GM18907 (cell line): ENCODE measurements at regions not wholly inside any gene's neighbourhood (a gene's known extent, or its start where the extent isn't known, plus 50 kb on each side); places are given as distances from the start of the nearest gene placed in this dataset.
"Not testable (repeated sequence)": the region's sequence is repeated elsewhere in the genome, so short reads cannot be mapped to it uniquely, and the experiment has no call there.

Experiments
- ATAC-seq: cut with Tn5 transposase; IDR thresholded peaks from one replicate; pipeline ENCODE4 v1.9.1; 2021; ENCODE audit warnings: mild to moderate bottlenecking, moderate library complexity; ENCODE audit not compliant: unreplicated experiment

DNA sequence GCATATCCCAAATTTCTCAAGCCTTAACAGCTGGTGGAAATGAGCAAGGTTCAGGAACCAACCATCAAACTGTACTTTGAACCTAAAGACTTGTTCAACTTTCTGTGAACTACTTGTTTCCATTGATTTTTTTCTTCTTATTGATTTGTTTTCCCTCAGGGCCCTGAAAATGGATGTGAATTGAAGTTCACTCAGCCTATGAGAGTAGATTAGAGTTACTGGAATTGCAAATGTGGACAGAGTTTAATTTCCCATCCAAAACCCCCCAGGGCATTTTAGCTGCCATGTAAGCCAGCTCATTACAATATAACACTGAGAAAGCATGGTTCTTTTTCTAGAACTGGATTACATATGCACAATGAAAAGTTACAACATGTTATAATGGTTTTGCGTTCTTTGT, 1105.7 kb downstream of the REEP3 start:
- no peak for ATAC-seq

DNA sequence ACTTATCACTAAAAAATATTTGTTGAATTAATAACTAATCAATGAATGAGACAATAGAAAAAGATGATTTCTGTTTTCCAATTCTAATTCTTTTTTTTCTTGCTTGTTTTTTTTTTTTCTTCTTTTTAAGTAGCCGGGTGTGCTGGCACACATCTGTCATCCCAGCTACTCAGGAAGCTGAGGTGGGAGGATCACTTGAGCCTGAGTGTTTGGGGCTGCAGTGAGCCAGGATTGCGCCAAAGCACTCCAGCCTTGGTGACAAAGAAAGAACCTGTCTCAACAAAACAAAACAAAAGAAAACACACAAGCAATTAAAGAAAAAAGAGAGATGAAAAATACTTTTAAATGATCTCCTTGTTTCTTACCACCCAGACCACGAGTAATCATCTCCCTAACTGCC, 1109.3 kb downstream of the REEP3 start:
- ATAC-seq, result no peak

DNA sequence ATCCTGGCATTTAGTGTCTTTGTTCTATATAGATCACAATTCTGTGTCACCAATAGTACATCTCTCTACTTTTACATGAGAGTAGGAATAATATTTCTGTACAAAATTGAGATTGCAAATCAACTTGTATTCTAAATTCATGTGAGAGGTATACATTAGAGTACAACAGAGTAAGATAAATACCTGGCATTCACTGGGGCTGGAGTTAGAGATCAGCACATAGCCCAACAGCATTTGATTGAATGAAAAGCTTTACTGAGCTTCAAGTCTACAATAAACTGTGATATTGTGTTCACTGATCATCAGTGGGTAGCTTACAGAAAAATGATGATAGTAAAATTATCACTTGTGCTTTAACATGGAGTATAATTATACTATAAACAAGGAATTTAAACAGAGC, 1114.7 kb downstream of the REEP3 start:
- no peak for ATAC-seq

DNA sequence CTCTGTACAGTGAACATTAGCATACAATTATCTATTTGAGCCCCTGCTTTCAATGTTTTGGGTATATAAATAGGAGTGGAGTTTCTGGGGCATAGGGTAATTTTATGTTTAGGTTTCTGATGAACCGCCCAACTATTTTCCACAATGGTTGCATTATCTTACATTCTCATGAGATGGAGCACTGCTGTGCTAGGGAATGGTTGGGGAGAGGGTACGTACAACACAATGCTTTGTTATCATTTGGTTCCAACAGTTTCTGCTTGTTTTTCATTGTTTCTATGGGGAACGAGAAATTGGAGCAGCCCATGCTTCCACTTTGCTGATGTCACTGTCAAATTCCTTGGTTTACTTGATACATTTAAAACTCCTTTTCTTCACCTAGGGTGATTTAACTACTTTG, 1115.3 kb downstream of the REEP3 start:
- ATAC-seq, result no peak

DNA sequence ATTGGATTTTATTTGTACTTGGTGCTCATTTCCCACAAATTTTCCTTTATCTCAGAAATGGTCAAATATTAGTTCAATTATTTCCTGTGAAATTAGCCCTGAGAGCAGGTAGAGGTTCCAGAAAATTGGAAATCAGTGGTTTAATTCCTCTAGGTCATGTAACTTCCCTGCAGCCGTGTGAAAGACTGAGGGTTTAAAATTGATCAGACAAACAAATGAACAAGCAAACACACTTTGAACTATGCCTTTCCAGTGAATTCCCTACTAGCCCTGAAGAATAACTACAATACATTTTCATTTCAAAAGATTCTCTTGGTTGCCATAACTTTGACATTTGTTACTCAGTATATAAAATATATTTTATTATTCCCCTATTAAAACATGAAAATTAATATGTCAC, 1116.7 kb downstream of the REEP3 start:
- ATAC-seq, result no peak

DNA sequence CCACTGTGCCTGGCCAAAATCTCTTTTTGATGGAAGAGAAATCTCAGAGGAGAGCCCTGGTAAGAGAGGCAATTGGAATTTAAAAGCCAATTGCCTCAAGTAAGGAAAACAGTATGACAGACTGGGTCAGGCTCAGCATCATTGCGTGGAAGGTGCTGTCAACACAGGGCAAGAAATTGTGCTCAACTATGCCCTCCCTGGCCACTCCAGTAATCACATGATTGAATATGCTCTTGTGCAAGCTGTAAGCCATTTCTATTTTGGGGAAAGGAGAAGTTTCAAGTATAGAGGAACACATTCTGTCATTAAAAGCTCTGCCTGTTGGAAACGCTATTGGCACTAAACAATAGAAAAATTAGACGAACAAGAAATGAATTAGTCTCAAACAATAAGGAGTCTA, 1127.7 kb downstream of the REEP3 start:
- no peak for ATAC-seq

DNA sequence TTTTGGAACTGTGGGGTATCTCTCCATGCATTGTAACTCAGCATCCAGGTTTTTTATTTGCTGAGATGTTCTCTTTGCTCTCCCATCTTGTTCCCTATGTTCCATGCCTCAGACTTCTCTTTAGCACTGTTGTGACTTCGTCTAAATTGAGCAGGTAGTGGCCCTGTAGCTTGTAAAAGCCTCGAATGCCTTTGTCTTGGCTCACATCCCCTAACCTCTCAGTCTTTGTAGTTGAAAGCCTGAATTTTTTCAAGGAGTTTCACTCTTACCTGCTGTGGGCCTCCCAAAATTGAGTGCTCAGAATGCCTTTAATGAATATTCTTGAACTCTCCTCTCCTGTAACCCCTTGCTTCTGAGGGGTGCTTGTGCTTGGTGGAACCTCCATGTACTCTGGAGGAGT, 1137.3 kb downstream of the REEP3 start:
- ATAC-seq, result no peak

DNA sequence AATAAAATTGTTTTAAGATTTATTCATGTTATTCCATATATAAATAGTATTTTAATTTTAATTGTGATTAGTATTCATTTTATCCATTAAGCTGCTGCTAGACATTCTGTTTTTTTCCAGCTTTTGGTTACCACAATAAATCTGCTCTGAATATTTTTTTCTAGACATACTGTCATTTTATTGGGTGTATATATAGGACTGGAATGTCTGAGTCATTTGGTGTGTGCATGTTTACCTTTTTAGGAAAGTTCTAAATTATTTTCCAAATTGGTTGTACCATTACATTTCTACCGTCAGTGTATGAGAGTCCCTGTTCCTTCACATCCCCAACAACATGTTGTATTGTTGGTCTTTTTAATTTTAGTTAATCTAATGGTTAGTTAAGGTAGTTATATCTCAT, 1138.1 kb downstream of the REEP3 start:
- ATAC-seq, result no peak

DNA sequence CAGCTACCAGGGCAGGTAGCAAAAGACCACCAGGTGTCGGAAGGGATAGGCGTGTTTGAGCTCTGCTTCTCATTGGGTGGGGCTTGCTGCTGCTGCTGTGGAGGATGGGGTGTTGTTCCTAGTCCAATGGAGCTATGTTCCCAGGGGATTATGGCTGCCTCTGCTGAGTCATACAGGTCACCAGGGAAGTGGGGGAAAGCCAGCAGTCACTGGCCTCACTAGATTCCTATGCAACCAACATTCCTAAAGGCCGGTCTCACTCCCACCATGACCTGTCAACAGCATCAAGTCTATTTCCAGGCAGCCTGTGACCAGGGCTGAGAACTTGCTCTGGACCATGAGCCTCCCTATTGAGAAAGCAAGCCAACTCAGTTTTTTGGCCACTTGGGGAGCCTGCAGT, 1160.8 kb downstream of the REEP3 start:
- no peak for ATAC-seq

DNA sequence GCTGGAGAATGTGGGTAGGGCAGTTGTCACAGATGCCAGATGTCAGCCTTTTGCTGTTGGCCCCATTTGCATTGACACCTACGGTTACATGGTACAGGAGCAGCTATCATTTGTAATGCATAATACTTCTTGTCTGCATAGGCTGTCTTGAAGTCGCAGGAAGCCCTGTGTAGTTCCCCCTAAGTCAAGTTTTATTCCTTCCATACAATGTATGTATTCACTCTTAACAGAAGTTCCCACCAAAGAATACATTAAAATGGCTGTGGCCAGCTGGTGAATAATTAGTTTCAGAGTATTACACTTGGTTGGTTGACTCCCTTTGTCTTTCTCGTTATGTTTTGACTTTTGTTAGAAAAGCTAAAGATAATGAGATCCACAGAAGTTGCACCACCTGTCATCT, 1169.0 kb downstream of the REEP3 start:
- no peak for ATAC-seq

DNA sequence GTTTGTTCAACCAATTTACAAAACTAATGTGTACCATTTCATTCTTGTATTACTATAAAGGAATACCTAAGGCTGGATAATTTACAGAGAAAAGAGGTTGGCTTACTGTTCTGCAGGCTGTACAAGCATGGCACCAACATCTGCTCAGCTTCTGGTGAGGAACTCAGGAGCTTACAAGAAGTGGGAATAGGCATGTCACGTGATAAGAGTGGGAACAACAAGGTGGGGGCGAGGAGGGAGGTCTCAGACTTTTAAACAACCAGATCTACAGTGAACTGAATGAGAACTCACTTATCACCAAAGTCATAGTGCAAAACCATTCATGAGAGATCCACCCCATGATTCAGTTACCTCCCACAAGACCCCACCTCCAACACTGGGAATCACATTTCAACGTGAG, 1178.0 kb downstream of the REEP3 start:
- ATAC-seq, result no peak

DNA sequence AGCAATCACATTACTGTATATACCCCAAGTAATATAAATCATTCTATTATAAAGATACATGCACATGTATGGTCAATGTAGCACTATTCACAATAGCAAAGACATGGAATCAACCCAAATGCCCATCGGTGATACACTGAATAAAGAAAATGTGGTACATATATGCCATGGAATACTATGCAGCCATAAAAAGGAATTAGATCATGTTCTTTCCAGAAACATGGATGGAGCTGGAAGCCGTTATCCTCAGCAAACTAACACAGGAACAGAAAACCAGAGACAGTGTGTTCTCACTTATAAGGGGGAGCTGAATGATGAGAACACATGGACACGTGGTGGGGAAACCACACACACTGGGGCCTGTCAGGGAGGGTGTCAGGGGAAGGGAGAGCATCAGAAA, 1180.9 kb downstream of the REEP3 start:
- not testable (repeated sequence) for ATAC-seq

DNA sequence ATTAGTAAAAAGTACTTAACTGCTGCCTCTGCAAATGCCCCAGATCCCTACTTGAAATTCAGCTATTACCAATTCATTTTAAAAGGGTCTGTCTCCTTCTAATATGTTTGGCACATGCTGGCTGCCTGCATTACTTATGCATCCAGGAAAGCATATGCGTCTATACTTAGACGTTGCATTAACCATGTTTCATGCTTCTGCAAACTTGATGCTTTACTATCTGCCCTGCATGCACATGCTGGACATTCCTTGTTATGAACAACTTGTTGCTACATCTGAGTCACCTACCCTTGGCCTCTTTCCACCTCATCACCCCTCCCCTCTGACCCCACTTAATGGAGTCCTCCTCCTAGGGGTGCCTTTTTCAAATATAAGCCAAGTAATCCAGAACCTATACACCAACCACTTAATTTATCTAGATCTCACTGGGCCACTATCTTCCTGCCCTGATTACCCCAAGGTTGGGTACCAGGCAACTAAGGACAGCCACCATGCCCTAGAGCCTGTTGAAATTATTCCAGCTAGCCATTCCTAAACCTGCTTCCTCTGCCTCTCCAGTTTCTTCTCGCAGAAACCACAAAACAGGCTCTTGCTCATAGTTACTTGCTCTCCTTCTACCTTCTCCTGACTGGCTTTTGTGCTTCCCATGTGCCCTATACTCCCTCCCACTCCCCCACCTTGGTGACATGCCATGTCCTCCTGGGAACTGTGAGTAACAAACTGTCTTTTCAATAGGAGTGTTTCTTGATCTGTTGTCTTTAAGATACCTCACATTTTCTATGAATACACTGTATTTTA, 1187.9 kb downstream of the REEP3 start:
- no peak for ATAC-seq

DNA sequence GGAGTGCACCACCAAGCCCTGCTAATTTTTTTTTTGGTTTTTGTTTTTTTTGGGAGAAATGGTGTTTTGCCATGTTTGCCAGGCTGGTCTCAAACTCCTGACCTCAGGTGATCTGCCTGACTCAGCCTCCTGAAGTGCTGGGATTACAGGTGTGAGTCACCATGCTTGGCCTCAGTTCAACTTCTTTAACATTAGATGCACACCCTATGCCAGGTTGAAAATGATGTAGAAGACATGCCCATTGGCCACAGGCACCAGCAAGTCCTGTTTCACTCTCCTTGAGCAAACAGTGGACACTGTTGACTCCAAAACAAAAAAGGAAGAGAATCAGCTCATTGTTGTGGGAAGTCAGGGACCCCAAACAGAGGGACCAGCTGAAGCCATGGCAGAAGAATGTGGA, 1205.3 kb downstream of the REEP3 start:
- ATAC-seq, result no peak

DNA sequence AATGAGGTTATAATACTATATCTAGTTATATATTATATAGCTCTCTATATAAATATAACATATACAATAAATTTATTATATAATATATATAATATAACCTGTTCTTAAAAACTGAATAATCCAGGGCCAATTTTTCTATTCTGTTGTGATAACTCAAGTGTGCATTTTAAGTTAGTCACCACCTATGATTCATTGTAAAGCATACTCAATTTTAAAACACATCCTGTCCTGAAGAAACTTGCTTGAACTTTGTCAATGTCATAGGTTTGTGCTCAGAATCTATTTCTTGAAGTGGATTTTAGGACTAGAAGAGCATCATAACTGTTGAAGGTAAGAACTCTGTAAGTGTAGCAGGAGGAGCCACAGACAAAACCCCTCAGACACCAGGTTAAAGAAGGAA, 1209.8 kb downstream of the REEP3 start:
- ATAC-seq, result no peak

DNA sequence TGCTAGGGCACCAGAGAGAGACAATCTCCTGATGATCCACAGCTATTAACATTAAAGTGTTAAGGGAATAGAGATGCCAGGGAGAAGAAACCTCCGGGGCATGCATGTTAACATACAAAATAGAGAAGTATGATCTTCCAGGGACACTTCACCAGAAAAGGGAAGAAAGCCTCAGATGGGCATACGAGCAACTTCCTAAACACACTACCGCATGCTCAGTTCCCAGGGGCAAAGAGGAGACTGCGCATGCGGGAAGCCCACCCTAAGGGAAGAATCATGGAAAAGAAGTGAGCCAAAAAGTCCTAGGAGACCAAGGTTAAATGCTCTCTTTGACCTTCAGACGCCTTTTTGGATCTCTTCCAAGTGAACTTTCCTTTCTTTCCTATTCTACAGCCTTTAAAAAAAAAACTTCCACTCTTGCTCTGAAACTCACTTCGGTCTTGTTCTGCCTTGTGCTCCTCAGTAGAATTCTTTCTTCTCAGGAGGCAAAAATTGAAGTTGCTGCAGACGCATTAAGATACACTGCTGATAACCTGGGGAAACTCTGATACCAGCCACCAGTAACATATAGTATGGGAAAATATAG, 1211.3 kb downstream of the REEP3 start:
- peak; percentile 13 for ATAC-seq

DNA sequence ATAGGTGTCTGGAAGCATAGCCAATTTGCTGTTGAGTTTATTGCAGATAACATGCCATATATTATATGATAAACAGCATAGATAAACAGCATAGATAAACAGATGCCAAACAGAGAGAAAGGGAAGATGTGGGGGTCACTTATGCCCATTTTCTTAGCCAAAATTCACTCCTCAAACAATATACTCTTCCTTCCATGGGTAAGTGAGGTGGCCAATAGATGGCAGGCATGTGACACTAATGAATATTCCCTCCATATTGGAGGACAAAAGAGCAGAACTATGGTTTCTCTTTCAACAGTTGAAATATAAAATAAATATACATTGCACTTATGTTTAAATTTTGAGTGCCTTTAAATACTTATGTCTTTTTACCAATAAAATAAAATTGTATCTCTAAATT, 1212.8 kb downstream of the REEP3 start:
- no peak for ATAC-seq

DNA sequence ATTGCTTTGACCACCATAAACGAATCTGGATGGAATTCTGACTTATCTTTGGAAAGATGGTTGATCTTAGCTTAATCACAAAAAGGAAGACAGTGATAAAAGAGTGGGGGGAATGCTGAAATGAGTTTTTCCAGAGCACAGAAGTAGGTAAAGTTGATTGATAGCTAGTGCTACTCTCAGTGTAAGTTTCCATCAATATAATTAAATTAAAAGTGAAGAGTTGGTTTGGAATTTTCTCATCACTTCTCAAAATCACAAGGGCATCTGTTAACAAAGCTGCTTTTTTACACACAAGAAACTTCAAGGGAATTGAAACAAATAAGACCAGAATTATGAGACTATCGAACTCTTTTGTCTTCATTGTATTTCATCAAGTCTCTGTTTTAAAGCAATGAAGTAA, 1217.3 kb downstream of the REEP3 start:
- ATAC-seq, result no peak

DNA sequence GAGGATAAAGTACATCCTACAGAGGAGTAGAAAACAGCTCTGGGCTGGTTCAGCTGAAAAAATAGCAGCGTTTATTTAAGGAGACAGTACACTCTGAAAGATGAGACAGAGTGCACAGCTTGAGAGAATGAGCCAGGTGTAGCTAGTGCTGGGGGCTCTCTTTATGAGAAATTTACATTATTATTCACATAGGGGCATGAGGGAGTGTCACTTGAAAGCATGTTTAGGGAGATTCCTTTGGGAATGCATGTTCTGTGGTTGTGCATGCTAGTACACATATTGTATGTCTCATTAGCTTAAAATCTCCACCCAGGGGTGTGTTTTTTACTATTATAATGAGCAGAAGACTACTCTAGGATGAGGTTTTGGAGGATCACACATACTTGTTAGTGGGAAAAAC, 1224.4 kb downstream of the REEP3 start:
- ATAC-seq, result no peak

DNA sequence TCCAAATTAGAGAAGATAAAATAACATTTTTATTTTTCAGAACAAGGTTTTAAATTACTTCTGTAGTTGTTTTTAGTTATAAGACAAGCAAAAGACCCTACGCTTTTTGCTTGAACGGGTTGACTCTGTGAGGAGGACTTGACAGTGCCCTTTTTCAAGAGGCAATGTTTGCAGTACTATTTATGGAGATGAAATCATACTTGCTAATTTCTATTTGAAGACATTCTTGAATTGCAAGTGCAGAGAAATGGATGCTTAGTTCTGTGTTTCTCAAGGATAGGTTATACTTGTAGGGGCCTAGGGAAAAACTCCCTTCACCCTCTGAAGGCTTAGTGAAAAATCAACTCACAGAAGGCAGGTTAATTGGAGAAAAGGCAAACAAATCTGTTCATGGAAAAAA, 1229.5 kb downstream of the REEP3 start:
- ATAC-seq, result no peak

DNA sequence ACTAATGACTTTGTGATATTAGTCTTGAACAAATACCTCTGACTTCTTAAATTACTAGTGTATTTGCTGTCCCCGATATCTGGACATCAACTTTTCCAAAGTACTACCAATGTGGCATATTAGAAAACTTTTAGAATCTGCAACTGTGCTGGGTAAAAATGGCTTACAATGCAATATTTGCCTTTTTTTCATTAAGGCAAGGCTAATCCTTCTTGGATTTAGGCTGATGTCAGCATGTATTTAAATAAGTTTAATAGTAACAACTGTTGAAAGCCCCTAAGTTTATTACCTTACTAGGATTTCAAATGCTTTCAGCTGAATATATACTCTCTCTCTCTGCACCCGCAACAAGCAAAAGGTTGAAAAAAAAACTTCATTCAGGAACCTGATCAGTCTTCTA, 1232.3 kb downstream of the REEP3 start:
- ATAC-seq, result no peak

DNA sequence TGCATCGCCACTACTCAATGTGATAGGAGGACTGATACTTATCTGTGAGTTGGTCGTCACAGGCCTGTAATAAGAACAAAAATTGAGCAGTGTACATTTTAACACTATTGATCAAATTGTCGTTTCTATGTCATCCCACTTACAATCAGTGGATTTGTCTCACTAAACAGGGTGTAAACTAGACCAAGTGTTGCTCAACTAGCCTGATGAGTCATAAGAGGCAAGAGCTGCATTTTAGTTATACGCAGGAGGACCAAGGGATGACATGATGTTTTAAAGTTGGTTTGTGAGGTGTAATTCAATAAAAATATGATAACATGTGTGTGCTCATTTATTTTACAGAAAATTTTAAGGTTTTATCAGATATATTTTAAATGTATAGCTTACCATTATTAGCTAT, 1239.2 kb downstream of the REEP3 start:
- ATAC-seq, result no peak

DNA sequence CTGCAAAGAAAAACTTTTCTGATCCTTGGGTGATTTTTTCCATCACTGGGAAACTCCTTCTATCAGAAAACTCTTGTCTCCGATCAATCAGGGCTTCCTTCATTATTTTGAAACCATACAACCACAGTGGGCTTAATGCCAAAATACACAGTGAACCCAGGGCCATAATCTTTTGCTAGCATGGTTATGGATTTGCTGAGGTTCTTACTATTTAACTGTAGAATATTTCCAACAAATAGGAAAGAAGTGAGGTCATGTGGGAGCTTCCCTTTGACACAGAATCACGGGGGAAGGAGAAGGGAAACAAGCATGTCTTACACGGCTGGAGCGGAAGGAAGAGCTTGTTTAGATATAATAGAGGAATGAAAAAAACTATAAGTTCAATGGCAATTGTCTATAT, 1241.7 kb downstream of the REEP3 start:
- no peak for ATAC-seq
